Right ventricle myocardium superior (tissue), 1 donor: ENCODE measurements at regions not wholly inside any gene's neighbourhood (a gene's known extent, or its start where the extent isn't known, plus 50 kb on each side); places are given as distances from the start of the nearest gene placed in this dataset.
A peak's percentile ranks its signal among the peaks of the same experiment; 100 is the strongest.
"Not testable (repeated sequence)": the region's sequence is repeated elsewhere in the genome, so short reads cannot be mapped to it uniquely, and the experiment has no call there.

Source experiments
- ATAC-seq: fragments of 200-7000 bp; cut with Tn5 transposase; one replicate; pipeline ENCODE4 v1.9.1; 2020; ENCODE audit warnings: mild to moderate bottlenecking; ENCODE audit not compliant: poor library complexity
- DNase-seq: peaks from one replicate; pipeline ENCODE4 v3.0.0-alpha.2; 2020
- intact Hi-C: fragments of 100-400 bp; cut with DNase I; formaldehyde crosslinking; loops from one replicate; pipeline ENCODE4 v1.11.2; 2022
- donor health status: DM: no; HTN: yes; CAD: no; lungs with severe emphysema.

- DNase-seq (no peak), ATAC-seq (no peak)
- intact Hi-C loops, result no loop called here
Observed at GRCh38 chr7:80307227-80307856, 172.7 kb downstream of the GNAI1 start.

- ATAC-seq (no peak), DNase-seq (no peak)
- intact Hi-C loops, result no loop called here
Observed at GRCh38 chr7:80303315-80303714, 168.7 kb downstream of the GNAI1 start.

GRCh38 chr7:80302636-80303035, 168.0 kb downstream of the GNAI1 start:
- ATAC-seq (no peak), DNase-seq (no peak)
- intact Hi-C loops, result no loop called here

- DNase-seq, result no peak
- intact Hi-C loops, result no loop called here
- ATAC-seq, result no peak
Observed at GRCh38 chr7:80302078-80302477, 167.4 kb downstream of the GNAI1 start.

GRCh38 chr7:80298201-80298600, 163.6 kb downstream of the GNAI1 start:
- intact Hi-C loops, result no loop called here
- no peak for ATAC-seq
- no peak for DNase-seq

- DNase-seq, result no peak
- intact Hi-C loops, result no loop called here
- no peak for ATAC-seq
Observed at GRCh38 chr7:80294346-80294745, 159.7 kb downstream of the GNAI1 start.

GRCh38 chr7:80292634-80293033, 158.0 kb downstream of the GNAI1 start:
- DNase-seq, intact Hi-C loops, ATAC-seq: not testable (repeated sequence)

GRCh38 chr7:80288175-80289122, 153.8 kb downstream of the GNAI1 start:
- intact Hi-C loops, result no loop called here
- DNase-seq (no peak), ATAC-seq (no peak)

- DNase-seq, result no peak
- intact Hi-C loops, result no loop called here
- no peak for ATAC-seq
Observed at GRCh38 chr7:80287400-80288174, 153.0 kb downstream of the GNAI1 start.

GRCh38 chr7:80286611-80287010, 152.0 kb downstream of the GNAI1 start:
- no peak for ATAC-seq
- intact Hi-C loops, result no loop called here
- no peak for DNase-seq

- peak; percentile 18 for ATAC-seq
- DNase-seq, result no peak
- intact Hi-C loops, result no loop called here
Observed at GRCh38 chr7:80284855-80285254, 150.2 kb downstream of the GNAI1 start.

- intact Hi-C loops, result loop anchor here (10.0 kb wide), 1 partner anchor 145 kb away; the partner anchor contains the start of gene GNAI1
- ATAC-seq (no peak), DNase-seq (peak; percentile 36)
Observed at GRCh38 chr7:80279760-80280159, 145.1 kb downstream of the GNAI1 start.

GRCh38 chr7:80278737-80279136, 144.1 kb downstream of the GNAI1 start:
- no peak for DNase-seq
- intact Hi-C loops, result loop anchor here (10.0 kb wide), 1 partner anchor 144 kb away; the partner anchor contains the start of gene GNAI1
- ATAC-seq, result no peak

- peak; percentile 36 for ATAC-seq
- intact Hi-C loops, result loop anchor here (10.0 kb wide), 1 partner anchor 143 kb away; the partner anchor contains the start of gene GNAI1
Observed at GRCh38 chr7:80277434-80278427, 143.1 kb downstream of the GNAI1 start.

More at GRCh38 chr7:80277434-80278427, 143.1 kb downstream of the GNAI1 start:
- DNase-seq, result no peak
